PC-9 (cell line): ENCODE measurements at regions not wholly inside any gene's neighbourhood (a gene's known extent, or its start where the extent isn't known, plus 50 kb on each side); places are given as distances from the start of the nearest gene placed in this dataset.

Source experiments
- BruUV-seq: library from RNA; stranded (reverse); fragments of 400-500 nt; replicated peaks from 2 replicates; lab custom pipeline; 2021; lab: Mats Ljungman, UMichigan
- CTCF ChIA-PET: fragments of 300-600 bp; sonication (Branson Sonifier 250); formaldehyde crosslinking; loops from one replicate; lab custom pipeline; 2022; ENCODE audit warnings: antibody characterized with exemption; lab: Charles Lee
- POLR2A ChIA-PET: fragments of 300-600 bp; sonication (Branson Sonifier 250); formaldehyde crosslinking; loops from one replicate; lab custom pipeline; 2022; ENCODE audit warnings: antibody characterized with exemption; ENCODE audit not compliant: unreplicated experiment; lab: Charles Lee
- DNase-seq, 2 experiments: peaks; one replicate each; pipeline versions ENCODE4 v3.0.0 to v3.0.0-alpha.2; 2015 to 2022; ENCODE audit warnings: mixed read lengths in 1 of 2
- H2AFZ ChIP-seq: fragments of 200-600 bp; sonication (generic); 2 replicates; pipeline ENCODE4 v1.8.1; 2017; ENCODE audit warnings: antibody characterized with exemption
- H3F3A ChIP-seq: fragments of 200-600 bp; sonication (generic); 2 replicates; pipeline ENCODE4 v1.8.1; 2017; ENCODE audit warnings: antibody characterized with exemption, mild to moderate bottlenecking, low read depth; ENCODE audit not compliant: insufficient read depth
- H3K27ac ChIP-seq: fragments of 200-600 bp; sonication (generic); 2 replicates; pipeline ENCODE4 v1.6.1; 2016; ENCODE audit warnings: mixed run types
- H3K27me3 ChIP-seq: fragments of 200-600 bp; sonication (generic); 2 replicates; pipeline ENCODE4 v1.6.1; 2016; ENCODE audit warnings: low read depth, mixed run types; ENCODE audit not compliant: insufficient read depth
- H3K36me3 ChIP-seq: fragments of 200-600 bp; sonication (generic); 2 replicates; pipeline ENCODE4 v1.6.1; 2016; ENCODE audit warnings: low read depth, mixed run types
- H3K4me1 ChIP-seq: fragments of 200-600 bp; sonication (generic); replicated peaks from 2 replicates; pipeline ENCODE4 v1.6.1; 2016; ENCODE audit warnings: mixed run types; ENCODE audit not compliant: insufficient read depth
- H3K4me2 ChIP-seq: fragments of 200-600 bp; sonication (generic); 2 replicates; pipeline ENCODE4 v1.6.1; 2017; ENCODE audit warnings: mixed run types
- H3K4me3 ChIP-seq: fragments of 200-600 bp; sonication (generic); 2 replicates; pipeline ENCODE4 v1.6.1; 2016; ENCODE audit warnings: mixed run types
- H3K79me2 ChIP-seq: fragments of 200-600 bp; sonication (generic); 2 replicates; pipeline ENCODE4 v1.6.1; 2017; ENCODE audit warnings: low read depth, mixed run types
- H3K9me2 ChIP-seq: fragments of 200-600 bp; sonication (generic); 2 replicates; pipeline ENCODE4 v1.8.1; 2017; ENCODE audit warnings: mild to moderate bottlenecking; ENCODE audit not compliant: insufficient read depth
- H3K9me3 ChIP-seq: fragments of 200-600 bp; sonication (generic); 2 replicates; pipeline ENCODE4 v1.8.1; 2016; ENCODE audit warnings: low read depth; ENCODE audit not compliant: insufficient read depth
- H4K20me1 ChIP-seq: fragments of 200-600 bp; sonication (generic); 2 replicates; pipeline ENCODE4 v1.8.1; 2017; ENCODE audit not compliant: insufficient read depth
- EZH2 ChIP-seq: fragments of 200-600 bp; sonication (generic); IDR thresholded peaks from 2 replicates; pipeline ENCODE4 v1.8.0; 2017; ENCODE audit warnings: antibody characterized with exemption, low read depth
- intact Hi-C: fragments of 100-400 bp; cut with micrococcal nuclease; formaldehyde crosslinking; loops from one replicate; pipeline ENCODE4 v1.10.0; 2022; ENCODE audit not compliant: unreplicated experiment
- TF ChIP-seq, protein P1 (sequence below): fragments of 200-600 bp; sonication (generic); conservative IDR thresholded peaks from 2 replicates; pipeline ENCODE4 v1.6.1; 2017; ENCODE audit warnings: mixed run types, antibody characterized with exemption, mild to moderate bottlenecking, moderate library complexity

DNA sequence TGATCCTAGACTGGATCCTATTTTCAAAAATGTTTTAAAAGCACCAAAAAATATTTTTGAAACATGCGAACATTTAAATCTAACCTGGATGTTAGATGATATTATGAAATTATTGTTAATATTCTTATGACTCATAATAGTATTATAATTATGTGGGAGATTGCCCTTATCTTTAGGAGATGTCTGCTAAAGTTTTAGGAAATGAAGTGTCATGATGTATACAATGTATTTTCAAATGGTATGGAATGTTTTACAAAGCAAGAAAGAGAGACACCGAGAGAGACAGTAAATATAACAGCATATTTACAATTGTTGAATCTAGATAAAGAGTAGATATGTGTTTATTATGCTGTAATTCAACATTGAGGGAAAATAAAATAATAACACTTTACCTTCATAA, 455.9 kb downstream of the ACTL7B start:
- Histone ChIP-seq H3F3A (peaks cover 6% of the 10 kb centered on the region; the same call in 1 of the 2 replicates), H3K9me3 (no peaks in the 10 kb centered on the region), H3K27ac (no peak overlapping the region), H3K4me2 (no peak overlapping the region), H3K79me2 (no peaks in the 10 kb centered on the region), H3K27me3 (no peaks in the 10 kb centered on the region), H3K4me1 (no peaks in the 10 kb centered on the region), H3K36me3 (no peaks in the 10 kb centered on the region), H2AFZ (no peak overlapping the region), H3K9me2 (no peaks in the 10 kb centered on the region), H4K20me1 (no peaks in the 10 kb centered on the region), H3K4me3 (no peak overlapping the region)
- intact Hi-C loops, result no loop called here
- no TSS peak for BruUV-seq
- no peak for TF ChIP-seq EZH2
- TF ChIP-seq, protein P1, sequence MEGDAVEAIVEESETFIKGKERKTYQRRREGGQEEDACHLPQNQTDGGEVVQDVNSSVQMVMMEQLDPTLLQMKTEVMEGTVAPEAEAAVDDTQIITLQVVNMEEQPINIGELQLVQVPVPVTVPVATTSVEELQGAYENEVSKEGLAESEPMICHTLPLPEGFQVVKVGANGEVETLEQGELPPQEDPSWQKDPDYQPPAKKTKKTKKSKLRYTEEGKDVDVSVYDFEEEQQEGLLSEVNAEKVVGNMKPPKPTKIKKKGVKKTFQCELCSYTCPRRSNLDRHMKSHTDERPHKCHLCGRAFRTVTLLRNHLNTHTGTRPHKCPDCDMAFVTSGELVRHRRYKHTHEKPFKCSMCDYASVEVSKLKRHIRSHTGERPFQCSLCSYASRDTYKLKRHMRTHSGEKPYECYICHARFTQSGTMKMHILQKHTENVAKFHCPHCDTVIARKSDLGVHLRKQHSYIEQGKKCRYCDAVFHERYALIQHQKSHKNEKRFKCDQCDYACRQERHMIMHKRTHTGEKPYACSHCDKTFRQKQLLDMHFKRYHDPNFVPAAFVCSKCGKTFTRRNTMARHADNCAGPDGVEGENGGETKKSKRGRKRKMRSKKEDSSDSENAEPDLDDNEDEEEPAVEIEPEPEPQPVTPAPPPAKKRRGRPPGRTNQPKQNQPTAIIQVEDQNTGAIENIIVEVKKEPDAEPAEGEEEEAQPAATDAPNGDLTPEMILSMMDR, result no peak
- DNase-seq, result no peak
- CTCF ChIA-PET, result no interaction called here
- POLR2A ChIA-PET, result no interaction called here

DNA sequence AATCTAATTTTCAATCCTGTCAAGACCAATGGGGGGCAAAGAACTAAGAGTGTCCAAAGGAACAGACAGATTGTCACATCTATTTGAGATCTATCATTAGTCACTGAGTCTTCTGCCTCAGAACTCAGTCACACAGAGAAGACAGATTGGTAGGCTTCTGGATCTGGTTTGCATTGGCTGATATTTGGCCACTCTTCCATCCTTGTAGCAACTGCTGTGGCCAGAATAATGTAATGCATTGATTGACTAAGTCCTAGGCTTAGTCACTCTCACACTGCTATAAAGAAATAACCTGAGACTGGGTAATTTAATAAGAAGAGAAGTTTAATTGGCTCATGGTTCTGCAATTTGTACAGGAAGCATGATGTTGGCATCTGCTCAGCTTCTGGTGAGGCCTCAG, 458.5 kb downstream of the ACTL7B start:
- no peaks in the 10 kb centered on the region for H4K20me1 ChIP-seq
- H2AFZ ChIP-seq, result no peak overlapping the region
- intact Hi-C loops, result no loop called here
- ChIA-PET CTCF (no interaction called here), POLR2A (no interaction called here)
- H3K9me3 ChIP-seq, result no peaks in the 10 kb centered on the region
- no peaks in the 10 kb centered on the region for H3K79me2 ChIP-seq
- no peaks in the 10 kb centered on the region for H3K4me1 ChIP-seq
- H3K27ac ChIP-seq, result no peak overlapping the region
- H3F3A ChIP-seq, result peaks cover 6% of the 10 kb centered on the region; the same call in 1 of the 2 replicates
- TF ChIP-seq, protein P1, result no peak
- no peak for TF ChIP-seq EZH2
- no TSS peak for BruUV-seq
- no peak for DNase-seq
- no peak overlapping the region for H3K4me3 ChIP-seq
- H3K9me2 ChIP-seq, result no peaks in the 10 kb centered on the region
- no peak overlapping the region for H3K4me2 ChIP-seq
- H3K36me3 ChIP-seq, result no peaks in the 10 kb centered on the region
- no peaks in the 10 kb centered on the region for H3K27me3 ChIP-seq

DNA sequence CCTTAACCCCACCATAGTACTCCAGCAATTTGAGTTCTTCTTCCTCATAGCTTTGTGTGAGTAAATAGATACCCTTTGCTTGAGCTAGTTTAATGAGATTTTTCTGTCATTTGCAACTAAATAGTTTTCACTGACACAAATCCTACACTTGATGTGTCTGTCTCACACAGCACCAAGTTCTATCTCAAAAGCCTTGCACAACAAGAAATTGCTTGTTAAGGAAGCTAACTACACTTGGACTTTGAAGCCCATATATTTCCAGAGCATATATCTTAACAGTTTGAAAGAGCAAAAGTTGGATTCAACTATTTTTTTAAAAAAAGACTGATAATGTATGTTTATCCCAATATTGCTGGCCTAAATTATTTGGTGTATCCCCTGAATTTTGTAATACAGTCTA, 459.2 kb downstream of the ACTL7B start:
- Histone ChIP-seq H3K79me2 (no peaks in the 10 kb centered on the region), H3K36me3 (no peaks in the 10 kb centered on the region), H3F3A (peaks cover 6% of the 10 kb centered on the region; the same call in 1 of the 2 replicates), H3K9me2 (no peaks in the 10 kb centered on the region), H3K27me3 (no peaks in the 10 kb centered on the region), H3K4me2 (no peak overlapping the region), H3K4me3 (no peak overlapping the region), H4K20me1 (no peaks in the 10 kb centered on the region), H3K9me3 (no peaks in the 10 kb centered on the region), H3K4me1 (no peaks in the 10 kb centered on the region), H3K27ac (no peak overlapping the region), H2AFZ (no peak overlapping the region)
- intact Hi-C loops, result no loop called here
- TF ChIP-seq, protein P1, result no peak
- no peak for TF ChIP-seq EZH2
- peak in 1 of 2 experiments; percentile 69 for DNase-seq
- no TSS peak for BruUV-seq
- ChIA-PET POLR2A (no interaction called here), CTCF (no interaction called here)
